H1 (cell line): ENCODE measurements at regions not wholly inside any gene's neighbourhood (a gene's known extent, or its start where the extent isn't known, plus 50 kb on each side); places are given as distances from the start of the nearest gene placed in this dataset.

ENCODE experiments used
- ASH2L ChIP-seq: fragments of 200-600, 300-600 bp; sonication (generic); IDR thresholded peaks from one replicate; pipeline ENCODE4 v1.7.1; 2017; ENCODE audit warnings: low read length
- ATF3 ChIP-seq: IDR thresholded peaks from 2 replicates; pipeline ENCODE4 v1.6.1; 2011; ENCODE audit warnings: low read depth, mild to moderate bottlenecking, low read length; ENCODE audit not compliant: insufficient read depth
- BRCA1 ChIP-seq: IDR thresholded peaks from 2 replicates; pipeline ENCODE4 v1.6.1; 2012; ENCODE audit warnings: low read depth, low read length, improper control_type of control experiment
- CHD2 ChIP-seq: IDR thresholded peaks from 2 replicates; pipeline ENCODE4 v1.6.1; 2012; ENCODE audit warnings: low read length, improper control_type of control experiment
- HDAC2 ChIP-seq, 2 experiments: fragments of 300-600 bp in 1 of 2; sonication (generic) in 1 of 2; IDR thresholded peaks; 2 replicates each; pipeline ENCODE4 v1.6.1; 2011 to 2012; ENCODE audit warnings: low read depth in 2 of 2, low read length in 2 of 2, mild to moderate bottlenecking in 2 of 2, moderate library complexity in 2 of 2, borderline replicate concordance in 1 of 2, inconsistent platforms in 1 of 2
- PHF8 ChIP-seq: fragments of 200-600 bp; sonication (generic); conservative IDR thresholded peaks from 2 replicates; pipeline ENCODE4 v1.7.1; 2012; ENCODE audit warnings: low read depth, mild to moderate bottlenecking, inconsistent platforms, low read length, moderate library complexity
- POLR2AphosphoS5 ChIP-seq: IDR thresholded peaks from 2 replicates; pipeline ENCODE4 v1.6.1; 2011; ENCODE audit warnings: low read depth, low read length
- RXRA ChIP-seq: IDR thresholded peaks from 2 replicates; pipeline ENCODE4 v1.6.1; 2011; ENCODE audit warnings: low read depth, mild to moderate bottlenecking, low read length, moderate library complexity; ENCODE audit not compliant: insufficient read depth
- SIX5 ChIP-seq: IDR thresholded peaks from 2 replicates; pipeline ENCODE4 v1.6.1; 2011; ENCODE audit warnings: mild to moderate bottlenecking, low read depth, low read length
- SP1 ChIP-seq: IDR thresholded peaks from 2 replicates; pipeline ENCODE4 v1.6.1; 2011; ENCODE audit warnings: low read depth, low read length
- SUZ12 ChIP-seq: fragments of 200-600 bp; sonication (generic); IDR thresholded peaks from 2 replicates; pipeline ENCODE4 v1.6.1; 2012; ENCODE audit warnings: mild to moderate bottlenecking, inconsistent platforms, low read length, moderate library complexity, mixed read lengths
- TF ChIP-seq, protein P1 (sequence below), 3 experiments: IDR thresholded peaks; 1 replicate in 2 of 3; 2 replicates in 1 of 3; pipeline versions ENCODE4 v1.5.1 to v1.6.1; 2011; ENCODE audit warnings: low read length in 3 of 3, mild to moderate bottlenecking in 3 of 3, inconsistent platforms in 2 of 3, low read depth in 1 of 3, moderate library complexity in 1 of 3; ENCODE audit not compliant: insufficient read depth in 1 of 3; ENCODE audit errors: control extremely low read depth in 1 of 3
- TF ChIP-seq, protein P2 (sequence below): IDR thresholded peaks from 2 replicates; pipeline ENCODE4 v1.6.1; 2012; ENCODE audit warnings: low read length, inconsistent platforms
- TF ChIP-seq, protein P3 (sequence below): IDR thresholded peaks from 2 replicates; pipeline ENCODE4 v1.6.1; 2012; ENCODE audit warnings: inconsistent platforms

- TF ChIP-seq BRCA1 = no peak
- no peak for TF ChIP-seq ASH2L
- no peak for TF ChIP-seq SIX5
- TF ChIP-seq, protein P1, sequence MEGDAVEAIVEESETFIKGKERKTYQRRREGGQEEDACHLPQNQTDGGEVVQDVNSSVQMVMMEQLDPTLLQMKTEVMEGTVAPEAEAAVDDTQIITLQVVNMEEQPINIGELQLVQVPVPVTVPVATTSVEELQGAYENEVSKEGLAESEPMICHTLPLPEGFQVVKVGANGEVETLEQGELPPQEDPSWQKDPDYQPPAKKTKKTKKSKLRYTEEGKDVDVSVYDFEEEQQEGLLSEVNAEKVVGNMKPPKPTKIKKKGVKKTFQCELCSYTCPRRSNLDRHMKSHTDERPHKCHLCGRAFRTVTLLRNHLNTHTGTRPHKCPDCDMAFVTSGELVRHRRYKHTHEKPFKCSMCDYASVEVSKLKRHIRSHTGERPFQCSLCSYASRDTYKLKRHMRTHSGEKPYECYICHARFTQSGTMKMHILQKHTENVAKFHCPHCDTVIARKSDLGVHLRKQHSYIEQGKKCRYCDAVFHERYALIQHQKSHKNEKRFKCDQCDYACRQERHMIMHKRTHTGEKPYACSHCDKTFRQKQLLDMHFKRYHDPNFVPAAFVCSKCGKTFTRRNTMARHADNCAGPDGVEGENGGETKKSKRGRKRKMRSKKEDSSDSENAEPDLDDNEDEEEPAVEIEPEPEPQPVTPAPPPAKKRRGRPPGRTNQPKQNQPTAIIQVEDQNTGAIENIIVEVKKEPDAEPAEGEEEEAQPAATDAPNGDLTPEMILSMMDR (IDR thresholded peaks at IDR 0.05; ENCODE audit: control extremely low read depth in 1 of 3, insufficient read depth in 1 of 3, low read depth in 1 of 3, low read length in 3 of 3) = no peak
- TF ChIP-seq CHD2 = no peak
- no peak for TF ChIP-seq HDAC2 (IDR thresholded peaks at IDR 0.05; ENCODE audit: borderline replicate concordance in 1 of 2, low read depth in 2 of 2, low read length in 2 of 2)
- no peak for TF ChIP-seq RXRA
- no peak for TF ChIP-seq SUZ12
- no peak for TF ChIP-seq SP1
- TF ChIP-seq, protein P2, sequence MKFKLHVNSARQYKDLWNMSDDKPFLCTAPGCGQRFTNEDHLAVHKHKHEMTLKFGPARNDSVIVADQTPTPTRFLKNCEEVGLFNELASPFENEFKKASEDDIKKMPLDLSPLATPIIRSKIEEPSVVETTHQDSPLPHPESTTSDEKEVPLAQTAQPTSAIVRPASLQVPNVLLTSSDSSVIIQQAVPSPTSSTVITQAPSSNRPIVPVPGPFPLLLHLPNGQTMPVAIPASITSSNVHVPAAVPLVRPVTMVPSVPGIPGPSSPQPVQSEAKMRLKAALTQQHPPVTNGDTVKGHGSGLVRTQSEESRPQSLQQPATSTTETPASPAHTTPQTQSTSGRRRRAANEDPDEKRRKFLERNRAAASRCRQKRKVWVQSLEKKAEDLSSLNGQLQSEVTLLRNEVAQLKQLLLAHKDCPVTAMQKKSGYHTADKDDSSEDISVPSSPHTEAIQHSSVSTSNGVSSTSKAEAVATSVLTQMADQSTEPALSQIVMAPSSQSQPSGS = no peak
- TF ChIP-seq POLR2AphosphoS5 = no peak
- TF ChIP-seq, protein P3, sequence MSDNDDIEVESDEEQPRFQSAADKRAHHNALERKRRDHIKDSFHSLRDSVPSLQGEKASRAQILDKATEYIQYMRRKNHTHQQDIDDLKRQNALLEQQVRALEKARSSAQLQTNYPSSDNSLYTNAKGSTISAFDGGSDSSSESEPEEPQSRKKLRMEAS = no peak
- no peak for TF ChIP-seq ATF3
- no peak for TF ChIP-seq PHF8
Observed at GRCh38 chr1:208929575-208929974, 653.9 kb upstream of the CAMK1G start.
